ENCODE measurements at regions not wholly inside any gene's neighbourhood (a gene's known extent, or its start where the extent isn't known, plus 50 kb on each side); places are given as distances from the start of the nearest gene placed in this dataset.

- no peak for TF ChIP-seq CTCF (IDR thresholded peaks at IDR 0.05)
- no peak for TF ChIP-seq POLR2A (IDR thresholded peaks at IDR 0.05)
Measured at GRCh38 chr2:60604486-60605064, 51.1 kb upstream of the BCL11A start.
